ENCODE measurements at regions not wholly inside any gene's neighbourhood (a gene's known extent, or its start where the extent isn't known, plus 50 kb on each side); places are given as distances from the start of the nearest gene placed in this dataset.

DNA sequence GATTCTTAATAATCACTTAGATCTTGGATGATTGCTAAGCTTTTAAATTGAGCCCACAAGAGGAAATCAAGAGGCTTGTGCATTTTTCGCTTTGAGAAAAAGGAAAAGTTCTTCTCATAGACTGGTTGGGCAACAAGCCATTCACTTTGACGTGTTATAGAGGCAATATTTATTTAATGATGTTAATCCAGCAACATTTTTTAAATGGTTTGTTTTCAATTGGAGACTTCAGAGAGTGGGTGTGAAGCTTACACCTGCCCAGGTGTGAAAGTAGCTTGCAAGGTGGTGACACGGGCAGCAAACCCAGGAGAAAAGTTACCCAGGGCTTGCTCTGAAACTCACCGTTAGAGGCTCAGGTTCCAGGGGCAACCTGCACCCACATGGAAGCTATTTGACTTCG lies 858.9 kb downstream of the GALR1 start:
- no peak for DNase-seq
- H3K9me3 ChIP-seq, result no peaks in the 10 kb centered on the region
- H3K27ac ChIP-seq, result no peak overlapping the region
- H3K36me3 ChIP-seq, result no peaks in the 10 kb centered on the region
- intact Hi-C loops (cut with DNase I; ENCODE audit: low total_unique reads), result no loop called here
- H3K27me3 ChIP-seq, result no peaks in the 10 kb centered on the region
- no peaks in the 10 kb centered on the region for H3K4me1 ChIP-seq
- H3K4me3 ChIP-seq, result no peak overlapping the region
- TF ChIP-seq, protein P1, sequence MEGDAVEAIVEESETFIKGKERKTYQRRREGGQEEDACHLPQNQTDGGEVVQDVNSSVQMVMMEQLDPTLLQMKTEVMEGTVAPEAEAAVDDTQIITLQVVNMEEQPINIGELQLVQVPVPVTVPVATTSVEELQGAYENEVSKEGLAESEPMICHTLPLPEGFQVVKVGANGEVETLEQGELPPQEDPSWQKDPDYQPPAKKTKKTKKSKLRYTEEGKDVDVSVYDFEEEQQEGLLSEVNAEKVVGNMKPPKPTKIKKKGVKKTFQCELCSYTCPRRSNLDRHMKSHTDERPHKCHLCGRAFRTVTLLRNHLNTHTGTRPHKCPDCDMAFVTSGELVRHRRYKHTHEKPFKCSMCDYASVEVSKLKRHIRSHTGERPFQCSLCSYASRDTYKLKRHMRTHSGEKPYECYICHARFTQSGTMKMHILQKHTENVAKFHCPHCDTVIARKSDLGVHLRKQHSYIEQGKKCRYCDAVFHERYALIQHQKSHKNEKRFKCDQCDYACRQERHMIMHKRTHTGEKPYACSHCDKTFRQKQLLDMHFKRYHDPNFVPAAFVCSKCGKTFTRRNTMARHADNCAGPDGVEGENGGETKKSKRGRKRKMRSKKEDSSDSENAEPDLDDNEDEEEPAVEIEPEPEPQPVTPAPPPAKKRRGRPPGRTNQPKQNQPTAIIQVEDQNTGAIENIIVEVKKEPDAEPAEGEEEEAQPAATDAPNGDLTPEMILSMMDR (IDR thresholded peaks at IDR 0.05), result no peak

DNA sequence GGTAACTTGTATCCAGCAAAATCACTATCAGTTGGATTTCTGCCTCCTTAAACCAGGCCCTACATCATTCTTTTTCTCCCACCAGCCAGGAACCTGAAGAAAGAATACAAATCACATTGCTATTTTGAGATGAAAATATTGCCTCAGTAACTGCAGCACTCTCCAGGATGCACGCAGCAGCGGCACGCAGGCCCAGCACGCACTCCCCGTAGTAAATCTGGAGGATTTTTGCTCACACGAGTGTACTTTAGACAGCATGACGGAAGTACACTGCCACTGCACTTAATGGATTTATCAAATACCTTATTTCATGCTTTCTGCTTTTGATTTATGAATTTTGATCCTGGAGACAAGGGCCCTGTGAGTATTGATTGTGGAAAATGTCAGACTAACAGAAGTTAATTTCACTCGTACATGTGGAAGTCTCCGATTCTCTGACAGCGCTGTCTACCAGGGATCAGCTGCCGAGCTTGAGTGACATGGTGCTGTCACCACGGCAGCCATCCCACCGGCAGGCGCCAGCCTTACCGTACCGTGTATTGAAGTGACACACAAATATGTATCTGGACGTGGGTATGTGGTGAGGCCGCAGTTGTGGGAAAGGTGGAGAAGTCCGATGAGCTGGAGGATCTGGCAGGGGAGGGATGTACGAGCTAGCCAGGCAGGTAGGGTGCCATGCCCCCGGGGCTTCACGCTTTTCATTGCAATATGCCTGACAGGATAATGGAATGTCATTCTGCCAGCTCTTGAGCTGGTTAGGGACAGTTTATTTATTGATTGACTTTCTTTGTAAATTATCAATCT lies 863.7 kb downstream of the GALR1 start:
- intact Hi-C loops (cut with DNase I; ENCODE audit: low total_unique reads), result no loop called here
- TF ChIP-seq, protein P1 (IDR thresholded peaks at IDR 0.05), result no peak
- no peaks in the 10 kb centered on the region for H3K9me3 ChIP-seq
- no peak for DNase-seq
- no peaks in the 10 kb centered on the region for H3K27me3 ChIP-seq
- H3K4me1 ChIP-seq, result no peaks in the 10 kb centered on the region
- H3K4me3 ChIP-seq, result no peak overlapping the region
- H3K36me3 ChIP-seq, result no peaks in the 10 kb centered on the region
- H3K27ac ChIP-seq, result no peak overlapping the region

DNA sequence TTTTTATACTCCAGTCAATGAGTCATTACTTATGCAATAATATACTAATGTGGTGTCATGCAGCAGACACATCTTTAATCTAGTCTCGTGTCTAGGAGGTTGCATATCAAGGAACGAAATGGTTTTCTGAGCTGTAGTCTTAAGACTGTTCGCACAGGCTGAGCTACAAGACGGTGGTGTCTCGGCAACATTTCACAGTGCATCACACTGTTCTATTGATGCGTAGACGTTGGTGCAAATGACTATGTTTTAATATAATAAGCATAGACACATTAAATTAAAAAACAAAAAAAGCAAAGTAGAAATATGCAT lies 864.2 kb downstream of the GALR1 start:
- Histone ChIP-seq H3K4me1 (no peaks in the 10 kb centered on the region), H3K4me3 (no peak overlapping the region), H3K9me3 (no peaks in the 10 kb centered on the region), H3K36me3 (no peaks in the 10 kb centered on the region), H3K27me3 (no peaks in the 10 kb centered on the region), H3K27ac (no peak overlapping the region)
- TF ChIP-seq, protein P1 (IDR thresholded peaks at IDR 0.05), result no peak
- intact Hi-C loops (cut with DNase I; ENCODE audit: low total_unique reads), result no loop called here
- no peak for DNase-seq

DNA sequence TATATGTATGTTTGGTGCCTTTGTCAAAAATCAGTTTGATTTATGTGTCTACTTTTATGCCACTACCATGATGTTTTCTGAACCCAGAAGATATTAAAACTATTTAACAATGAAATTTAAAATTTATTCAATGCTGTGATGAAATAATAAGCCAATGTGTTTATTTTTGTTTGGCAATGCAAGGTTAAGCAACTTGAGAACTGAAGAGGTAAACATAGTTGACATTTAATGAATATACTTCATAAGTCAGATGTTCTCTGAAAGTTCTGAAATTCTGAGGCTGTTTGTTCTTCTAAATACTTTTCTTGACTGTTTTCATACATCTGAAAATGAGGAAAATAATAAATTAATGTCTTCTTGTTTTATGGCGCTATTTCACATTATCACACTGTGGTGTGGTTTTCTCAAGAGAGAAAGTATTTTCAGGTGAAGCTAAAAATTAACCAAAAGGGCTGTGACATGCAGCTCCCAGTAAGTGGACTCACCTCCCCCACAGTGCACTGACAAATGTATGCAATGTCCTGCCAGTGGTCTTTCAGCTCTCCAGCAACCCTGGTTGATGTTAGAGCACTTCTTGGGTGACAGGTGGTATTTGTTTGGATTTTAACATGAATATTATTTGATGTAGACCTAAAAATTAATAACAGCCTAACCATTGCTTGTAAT lies 863.6 kb upstream of the SALL3 start:
- TF ChIP-seq, protein P1 (IDR thresholded peaks at IDR 0.05), result no peak
- no peak for DNase-seq

DNA sequence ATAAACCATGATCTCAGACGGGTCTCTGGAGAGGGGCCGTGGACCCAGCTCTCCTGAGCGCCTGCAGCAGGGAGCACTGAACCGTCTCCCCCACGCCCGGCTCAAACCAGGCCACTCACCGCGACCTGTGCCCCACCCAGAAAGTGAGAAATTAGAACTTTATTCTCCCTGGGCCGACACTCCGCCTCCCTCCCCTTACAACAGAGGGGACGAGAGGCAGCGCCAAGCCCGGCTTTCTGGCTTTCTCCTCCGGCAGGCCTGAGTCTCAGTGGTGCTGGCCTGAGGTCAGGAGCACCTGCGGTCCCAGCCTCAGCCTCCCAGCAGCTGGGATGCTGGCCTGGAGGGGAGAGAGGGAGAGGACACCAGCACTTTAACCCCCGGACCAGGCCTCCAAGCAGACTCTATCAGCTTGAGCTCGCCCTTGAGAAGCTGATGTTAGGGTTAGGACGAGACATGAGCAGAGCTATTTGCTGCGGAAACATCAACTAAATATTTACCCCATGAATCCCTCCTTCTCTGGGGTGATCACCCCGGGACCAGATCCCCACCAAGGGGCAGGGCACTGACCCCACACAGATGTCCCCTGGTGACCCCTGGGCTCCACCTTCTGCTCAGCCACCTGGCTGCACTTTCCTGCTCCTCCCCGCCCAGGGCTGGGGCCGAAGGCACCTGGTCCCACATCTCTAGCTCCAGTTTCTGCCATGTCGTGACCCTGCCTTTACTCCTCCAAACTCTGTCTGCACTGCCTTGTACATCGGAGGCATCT lies 856.3 kb upstream of the SALL3 start:
- intact Hi-C loops (cut with DNase I; ENCODE audit: low total_unique reads), result no loop called here

More for the DNA sequence above, 863.6 kb upstream of the SALL3 start:
- Histone ChIP-seq H3K27me3 (no peaks in the 10 kb centered on the region), H3K9me3 (no peaks in the 10 kb centered on the region), H3K4me3 (no peak overlapping the region), H3K27ac (no peak overlapping the region), H3K4me1 (no peaks in the 10 kb centered on the region), H3K36me3 (no peaks in the 10 kb centered on the region)
- intact Hi-C loops (cut with DNase I; ENCODE audit: low total_unique reads), result no loop called here

More for the DNA sequence above, 856.3 kb upstream of the SALL3 start:
- DNase-seq, result no peak
- Histone ChIP-seq H3K4me1 (no peaks in the 10 kb centered on the region), H3K27me3 (peaks cover 0 to 8% of the 10 kb centered on the region in 2 donors), H3K27ac (no peak overlapping the region), H3K9me3 (no peaks in the 10 kb centered on the region), H3K4me3 (no peak overlapping the region), H3K36me3 (no peaks in the 10 kb centered on the region)
- TF ChIP-seq, protein P1 (IDR thresholded peaks at IDR 0.05), result no peak
